AG10803 (cell line): ENCODE measurements at regions not wholly inside any gene's neighbourhood (a gene's known extent, or its start where the extent isn't known, plus 50 kb on each side); places are given as distances from the start of the nearest gene placed in this dataset.

Experiments used
- DNase-seq: peaks from one replicate; pipeline ENCODE4 v3.0.0; 2010; ENCODE audit warnings: low read depth
- H3K4me3 ChIP-seq: 2 replicates; pipeline ENCODE4 v1.5.1; 2011; ENCODE audit warnings: mild to moderate bottlenecking, low read length, control low read depth
- TF ChIP-seq, protein P1 (sequence below): conservative IDR thresholded peaks from 2 replicates; pipeline ENCODE4 v1.5.1; 2011; ENCODE audit warnings: mild to moderate bottlenecking, low read length, control low read depth, inconsistent platforms

- H3K4me3 ChIP-seq = no peak overlapping the region
- TF ChIP-seq, protein P1, sequence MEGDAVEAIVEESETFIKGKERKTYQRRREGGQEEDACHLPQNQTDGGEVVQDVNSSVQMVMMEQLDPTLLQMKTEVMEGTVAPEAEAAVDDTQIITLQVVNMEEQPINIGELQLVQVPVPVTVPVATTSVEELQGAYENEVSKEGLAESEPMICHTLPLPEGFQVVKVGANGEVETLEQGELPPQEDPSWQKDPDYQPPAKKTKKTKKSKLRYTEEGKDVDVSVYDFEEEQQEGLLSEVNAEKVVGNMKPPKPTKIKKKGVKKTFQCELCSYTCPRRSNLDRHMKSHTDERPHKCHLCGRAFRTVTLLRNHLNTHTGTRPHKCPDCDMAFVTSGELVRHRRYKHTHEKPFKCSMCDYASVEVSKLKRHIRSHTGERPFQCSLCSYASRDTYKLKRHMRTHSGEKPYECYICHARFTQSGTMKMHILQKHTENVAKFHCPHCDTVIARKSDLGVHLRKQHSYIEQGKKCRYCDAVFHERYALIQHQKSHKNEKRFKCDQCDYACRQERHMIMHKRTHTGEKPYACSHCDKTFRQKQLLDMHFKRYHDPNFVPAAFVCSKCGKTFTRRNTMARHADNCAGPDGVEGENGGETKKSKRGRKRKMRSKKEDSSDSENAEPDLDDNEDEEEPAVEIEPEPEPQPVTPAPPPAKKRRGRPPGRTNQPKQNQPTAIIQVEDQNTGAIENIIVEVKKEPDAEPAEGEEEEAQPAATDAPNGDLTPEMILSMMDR = no peak
- DNase-seq = no peak
These were observed 242.2 kb upstream of the AZI2 start for GRCh38 chr3:28590860-28591259.

DNA sequence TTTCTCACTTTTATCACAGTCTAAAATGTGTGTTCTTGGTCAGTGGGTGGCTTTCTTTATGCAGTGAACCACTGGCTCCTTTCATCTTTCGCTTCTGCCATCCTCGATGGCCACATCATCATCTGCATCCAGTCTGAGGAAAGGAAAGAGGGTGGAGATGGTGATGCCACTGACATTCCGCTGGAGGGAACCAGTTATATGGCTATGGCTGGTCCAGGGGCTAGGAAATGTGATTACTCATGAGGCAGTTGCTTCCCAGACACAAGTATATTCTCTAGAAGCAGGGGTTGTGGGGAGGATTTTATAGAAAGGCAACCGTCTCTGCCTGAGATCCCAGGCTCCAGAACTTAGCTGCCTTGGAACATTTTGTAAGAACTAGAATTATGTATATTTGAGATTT lies 246.7 kb upstream of the AZI2 start:
- no peak for DNase-seq
- H3K4me3 ChIP-seq = no peak overlapping the region
- TF ChIP-seq, protein P1 = no peak

- no peak for DNase-seq
- TF ChIP-seq, protein P1 = no peak
- H3K4me3 ChIP-seq = no peak overlapping the region
These were observed 248.8 kb upstream of the AZI2 start for GRCh38 chr3:28597452-28597851.

GRCh38 chr3:28598165-28598564 lies 249.5 kb upstream of the AZI2 start:
- H3K4me3 ChIP-seq = no peak overlapping the region
- TF ChIP-seq, protein P1 = no peak
- no peak for DNase-seq

DNA sequence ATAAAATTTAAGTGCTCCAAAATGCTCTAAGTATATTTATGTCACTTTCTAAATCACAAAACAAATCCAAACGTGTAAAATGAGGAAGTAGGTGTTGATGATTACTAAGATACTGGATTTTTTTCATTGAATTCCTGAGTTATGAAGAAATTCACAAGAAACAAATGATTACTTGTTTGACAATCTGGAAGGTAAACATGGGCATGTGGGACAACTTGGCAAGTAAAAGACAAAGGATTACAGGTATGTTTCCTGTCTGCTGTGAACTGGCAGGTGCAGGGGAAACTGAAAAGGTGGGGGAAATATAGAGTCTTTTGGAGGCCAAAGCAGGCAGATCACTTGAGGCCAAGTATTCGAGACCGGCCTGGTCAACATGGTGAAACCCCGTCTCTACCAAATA lies 252.7 kb upstream of the AZI2 start:
- TF ChIP-seq, protein P1 = no peak

DNA sequence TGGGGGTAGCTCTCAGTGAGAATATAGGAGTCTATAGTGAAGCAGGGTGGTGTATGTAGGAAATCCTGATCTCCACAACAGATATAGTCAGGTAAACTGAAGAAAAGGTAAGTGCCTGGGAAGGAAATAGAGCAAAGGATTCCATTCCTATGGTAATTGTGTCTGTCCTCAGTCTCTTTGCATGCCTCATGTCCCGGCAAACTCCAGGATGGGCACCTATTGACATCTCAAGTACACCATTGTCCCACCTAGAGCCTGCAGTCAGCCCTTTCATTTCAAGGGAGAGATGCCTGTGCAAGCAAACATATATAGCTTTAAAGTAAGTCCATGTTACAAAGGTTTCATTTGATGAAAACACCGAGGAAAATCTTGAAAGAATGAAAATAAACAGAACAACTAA lies 257.7 kb upstream of the AZI2 start:
- no peak overlapping the region for H3K4me3 ChIP-seq
- no peak for DNase-seq
- TF ChIP-seq, protein P1 = no peak

More for the DNA sequence above, 252.7 kb upstream of the AZI2 start:
- DNase-seq = no peak
- H3K4me3 ChIP-seq = no peak overlapping the region

GRCh38 chr3:28612232-28612631 lies 263.6 kb upstream of the AZI2 start:
- TF ChIP-seq, protein P1 = no peak
- no peak for DNase-seq
- H3K4me3 ChIP-seq = no peak overlapping the region
